ENCODE measurements at regions not wholly inside any gene's neighbourhood (a gene's known extent, or its start where the extent isn't known, plus 50 kb on each side); places are given as distances from the start of the nearest gene placed in this dataset.

DNA sequence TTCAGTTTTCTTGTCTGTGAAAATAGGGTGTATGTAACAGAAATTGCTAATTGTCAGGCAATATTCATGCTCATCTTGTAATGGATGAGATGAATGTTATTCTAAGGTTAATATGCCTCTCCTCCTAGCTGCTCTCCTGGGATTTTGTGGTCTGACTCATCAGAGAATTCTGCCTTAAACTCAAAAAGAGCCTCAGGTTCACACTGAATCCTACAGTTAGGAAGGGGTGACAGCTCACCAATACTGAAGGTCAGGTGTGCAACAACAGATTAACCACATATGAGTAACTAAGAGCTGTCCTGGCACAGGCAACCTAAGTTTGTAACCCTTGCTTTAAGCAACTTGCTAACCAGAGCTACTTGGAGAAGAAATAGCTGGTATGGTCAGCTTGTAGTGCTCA is 197.7 kb downstream of the SPATA18 start:
- H3K27ac ChIP-seq (ENCODE audit: low read depth in 1 of 2, low read length in 2 of 2) = no peak overlapping the region
- peaks cover 0 to 2% (median 0%) of the 10 kb centered on the region in 4 donors for H3K9me3 ChIP-seq (ENCODE audit: control insufficient read depth in 4 of 4, low read length in 3 of 4)
- H3K4me3 ChIP-seq (ENCODE audit: low read depth in 1 of 3, low read length in 3 of 3) = no peak overlapping the region
- peaks cover 0 to 3% (median 0%) of the 10 kb centered on the region in 4 donors for H3K4me1 ChIP-seq (ENCODE audit: control insufficient read depth in 4 of 4, insufficient read depth in 4 of 4, low read length in 3 of 4)
- no peak for DNase-seq (ENCODE audit: low spot score)
- no peak for TF ChIP-seq HNF4G (IDR thresholded peaks at IDR 0.05)
- TF ChIP-seq RAD21 (IDR thresholded peaks at IDR 0.05) = no peak
- no peak for TF ChIP-seq SP1 (IDR thresholded peaks at IDR 0.05)
- TF ChIP-seq, protein P1, sequence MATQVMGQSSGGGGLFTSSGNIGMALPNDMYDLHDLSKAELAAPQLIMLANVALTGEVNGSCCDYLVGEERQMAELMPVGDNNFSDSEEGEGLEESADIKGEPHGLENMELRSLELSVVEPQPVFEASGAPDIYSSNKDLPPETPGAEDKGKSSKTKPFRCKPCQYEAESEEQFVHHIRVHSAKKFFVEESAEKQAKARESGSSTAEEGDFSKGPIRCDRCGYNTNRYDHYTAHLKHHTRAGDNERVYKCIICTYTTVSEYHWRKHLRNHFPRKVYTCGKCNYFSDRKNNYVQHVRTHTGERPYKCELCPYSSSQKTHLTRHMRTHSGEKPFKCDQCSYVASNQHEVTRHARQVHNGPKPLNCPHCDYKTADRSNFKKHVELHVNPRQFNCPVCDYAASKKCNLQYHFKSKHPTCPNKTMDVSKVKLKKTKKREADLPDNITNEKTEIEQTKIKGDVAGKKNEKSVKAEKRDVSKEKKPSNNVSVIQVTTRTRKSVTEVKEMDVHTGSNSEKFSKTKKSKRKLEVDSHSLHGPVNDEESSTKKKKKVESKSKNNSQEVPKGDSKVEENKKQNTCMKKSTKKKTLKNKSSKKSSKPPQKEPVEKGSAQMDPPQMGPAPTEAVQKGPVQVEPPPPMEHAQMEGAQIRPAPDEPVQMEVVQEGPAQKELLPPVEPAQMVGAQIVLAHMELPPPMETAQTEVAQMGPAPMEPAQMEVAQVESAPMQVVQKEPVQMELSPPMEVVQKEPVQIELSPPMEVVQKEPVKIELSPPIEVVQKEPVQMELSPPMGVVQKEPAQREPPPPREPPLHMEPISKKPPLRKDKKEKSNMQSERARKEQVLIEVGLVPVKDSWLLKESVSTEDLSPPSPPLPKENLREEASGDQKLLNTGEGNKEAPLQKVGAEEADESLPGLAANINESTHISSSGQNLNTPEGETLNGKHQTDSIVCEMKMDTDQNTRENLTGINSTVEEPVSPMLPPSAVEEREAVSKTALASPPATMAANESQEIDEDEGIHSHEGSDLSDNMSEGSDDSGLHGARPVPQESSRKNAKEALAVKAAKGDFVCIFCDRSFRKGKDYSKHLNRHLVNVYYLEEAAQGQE (IDR thresholded peaks at IDR 0.05) = no peak
- TF ChIP-seq, protein P2, sequence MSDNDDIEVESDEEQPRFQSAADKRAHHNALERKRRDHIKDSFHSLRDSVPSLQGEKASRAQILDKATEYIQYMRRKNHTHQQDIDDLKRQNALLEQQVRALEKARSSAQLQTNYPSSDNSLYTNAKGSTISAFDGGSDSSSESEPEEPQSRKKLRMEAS (IDR thresholded peaks at IDR 0.05) = no peak
- no peak for TF ChIP-seq FOXA1 (IDR thresholded peaks at IDR 0.05)
- TF ChIP-seq, protein P3, sequence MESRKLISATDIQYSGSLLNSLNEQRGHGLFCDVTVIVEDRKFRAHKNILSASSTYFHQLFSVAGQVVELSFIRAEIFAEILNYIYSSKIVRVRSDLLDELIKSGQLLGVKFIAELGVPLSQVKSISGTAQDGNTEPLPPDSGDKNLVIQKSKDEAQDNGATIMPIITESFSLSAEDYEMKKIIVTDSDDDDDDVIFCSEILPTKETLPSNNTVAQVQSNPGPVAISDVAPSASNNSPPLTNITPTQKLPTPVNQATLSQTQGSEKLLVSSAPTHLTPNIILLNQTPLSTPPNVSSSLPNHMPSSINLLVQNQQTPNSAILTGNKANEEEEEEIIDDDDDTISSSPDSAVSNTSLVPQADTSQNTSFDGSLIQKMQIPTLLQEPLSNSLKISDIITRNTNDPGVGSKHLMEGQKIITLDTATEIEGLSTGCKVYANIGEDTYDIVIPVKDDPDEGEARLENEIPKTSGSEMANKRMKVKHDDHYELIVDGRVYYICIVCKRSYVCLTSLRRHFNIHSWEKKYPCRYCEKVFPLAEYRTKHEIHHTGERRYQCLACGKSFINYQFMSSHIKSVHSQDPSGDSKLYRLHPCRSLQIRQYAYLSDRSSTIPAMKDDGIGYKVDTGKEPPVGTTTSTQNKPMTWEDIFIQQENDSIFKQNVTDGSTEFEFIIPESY (IDR thresholded peaks at IDR 0.05) = no peak
- no peak for TF ChIP-seq FOXA2 (IDR thresholded peaks at IDR 0.05)
- TF ChIP-seq, protein P4, sequence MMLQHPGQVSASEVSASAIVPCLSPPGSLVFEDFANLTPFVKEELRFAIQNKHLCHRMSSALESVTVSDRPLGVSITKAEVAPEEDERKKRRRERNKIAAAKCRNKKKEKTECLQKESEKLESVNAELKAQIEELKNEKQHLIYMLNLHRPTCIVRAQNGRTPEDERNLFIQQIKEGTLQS (IDR thresholded peaks at IDR 0.05) = no peak
- no peaks in the 10 kb centered on the region for H3K36me3 ChIP-seq (ENCODE audit: control insufficient read depth in 4 of 4, insufficient read depth in 3 of 4, low read depth in 1 of 4, low read length in 3 of 4)
- no peaks in the 10 kb centered on the region for H3K27me3 ChIP-seq (ENCODE audit: control insufficient read depth in 4 of 4, insufficient read depth in 4 of 4, low read length in 3 of 4)
- no peak overlapping the region for H3K9ac ChIP-seq (ENCODE audit: low read depth in 1 of 2, low read length in 2 of 2)

DNA sequence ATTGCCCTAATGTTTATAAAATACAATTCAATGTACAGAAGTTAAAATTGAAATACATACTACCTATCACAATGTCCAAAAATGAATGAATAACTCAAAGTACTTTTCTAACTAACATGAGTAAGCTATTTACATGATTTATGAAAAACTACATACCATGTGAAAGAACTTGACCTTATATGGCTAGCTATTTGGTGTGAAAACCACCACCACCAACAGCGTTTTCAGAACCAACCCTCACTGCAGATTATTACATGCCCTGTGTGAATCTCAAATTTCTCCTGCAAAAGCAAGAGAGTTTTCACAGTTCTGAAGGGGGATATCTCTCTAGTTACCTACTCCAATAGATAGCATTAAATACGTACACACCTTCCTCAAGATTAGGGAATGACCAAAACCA is 198.5 kb downstream of the SPATA18 start:
- no peak for TF ChIP-seq TAF1 (conservative IDR thresholded peaks at IDR 0.05)
- no peak for TF ChIP-seq NR2F2 (IDR thresholded peaks at IDR 0.05)
- TF ChIP-seq SP1 (IDR thresholded peaks at IDR 0.05) = no peak
- TF ChIP-seq, protein P2 (IDR thresholded peaks at IDR 0.05) = no peak
- WGBS = 74% methylated on average over 2 of the region's 2 CpGs
- DNase-seq (ENCODE audit: low spot score) = no peak
- H3K9ac ChIP-seq (ENCODE audit: low read depth in 1 of 2, low read length in 2 of 2) = no peak overlapping the region
- H3K9me3 ChIP-seq (ENCODE audit: control insufficient read depth in 4 of 4, low read length in 3 of 4) = peaks cover 0 to 2% (median 0%) of the 10 kb centered on the region in 4 donors
- peaks cover 0 to 3% (median 0%) of the 10 kb centered on the region in 4 donors for H3K4me1 ChIP-seq (ENCODE audit: control insufficient read depth in 4 of 4, insufficient read depth in 4 of 4, low read length in 3 of 4)
- no peaks in the 10 kb centered on the region for H3K36me3 ChIP-seq (ENCODE audit: control insufficient read depth in 4 of 4, insufficient read depth in 3 of 4, low read depth in 1 of 4, low read length in 3 of 4)
- H3K27me3 ChIP-seq (ENCODE audit: control insufficient read depth in 4 of 4, insufficient read depth in 4 of 4, low read length in 3 of 4) = no peaks in the 10 kb centered on the region
- H3K4me3 ChIP-seq (ENCODE audit: low read depth in 1 of 3, low read length in 3 of 3) = no peak overlapping the region
- H3K27ac ChIP-seq (ENCODE audit: low read depth in 1 of 2, low read length in 2 of 2) = no peak overlapping the region

DNA sequence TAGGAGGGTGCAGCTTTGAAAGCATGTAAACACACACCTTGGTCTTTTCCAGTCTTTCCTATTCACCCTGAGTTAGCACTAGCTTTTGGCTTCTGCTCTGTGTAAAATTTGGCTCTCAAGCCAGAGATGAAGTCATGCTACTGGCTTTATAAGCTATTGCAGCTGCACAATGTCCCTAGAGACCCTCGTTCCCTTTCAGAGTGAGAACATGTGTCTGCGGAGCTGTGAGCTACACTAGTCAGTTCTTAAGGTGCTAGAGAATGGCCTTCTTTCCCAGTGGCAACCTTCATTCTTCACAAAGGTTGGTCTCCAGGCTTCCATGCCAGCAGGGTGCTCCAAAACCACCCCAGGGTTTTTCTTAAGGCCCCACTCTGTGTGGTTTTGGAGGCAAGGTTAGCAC is 199.1 kb downstream of the SPATA18 start:
- TF ChIP-seq SP1 (IDR thresholded peaks at IDR 0.05) (no peak), HNF4G (IDR thresholded peaks at IDR 0.05) (no peak), RXRA (IDR thresholded peaks at IDR 0.05) (no peak), YY1 (IDR thresholded peaks at IDR 0.05) (no peak), FOXA2 (IDR thresholded peaks at IDR 0.05) (no peak), EGR1 (IDR thresholded peaks at IDR 0.05; ENCODE audit: low read depth in 2 of 2) (no peak), JUND (IDR thresholded peaks at IDR 0.05) (no peak)
- TF ChIP-seq, protein P2 (IDR thresholded peaks at IDR 0.05) = no peak
- TF ChIP-seq, protein P5, sequence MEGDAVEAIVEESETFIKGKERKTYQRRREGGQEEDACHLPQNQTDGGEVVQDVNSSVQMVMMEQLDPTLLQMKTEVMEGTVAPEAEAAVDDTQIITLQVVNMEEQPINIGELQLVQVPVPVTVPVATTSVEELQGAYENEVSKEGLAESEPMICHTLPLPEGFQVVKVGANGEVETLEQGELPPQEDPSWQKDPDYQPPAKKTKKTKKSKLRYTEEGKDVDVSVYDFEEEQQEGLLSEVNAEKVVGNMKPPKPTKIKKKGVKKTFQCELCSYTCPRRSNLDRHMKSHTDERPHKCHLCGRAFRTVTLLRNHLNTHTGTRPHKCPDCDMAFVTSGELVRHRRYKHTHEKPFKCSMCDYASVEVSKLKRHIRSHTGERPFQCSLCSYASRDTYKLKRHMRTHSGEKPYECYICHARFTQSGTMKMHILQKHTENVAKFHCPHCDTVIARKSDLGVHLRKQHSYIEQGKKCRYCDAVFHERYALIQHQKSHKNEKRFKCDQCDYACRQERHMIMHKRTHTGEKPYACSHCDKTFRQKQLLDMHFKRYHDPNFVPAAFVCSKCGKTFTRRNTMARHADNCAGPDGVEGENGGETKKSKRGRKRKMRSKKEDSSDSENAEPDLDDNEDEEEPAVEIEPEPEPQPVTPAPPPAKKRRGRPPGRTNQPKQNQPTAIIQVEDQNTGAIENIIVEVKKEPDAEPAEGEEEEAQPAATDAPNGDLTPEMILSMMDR (IDR thresholded peaks at IDR 0.05; ENCODE audit: low read depth, low read length, missing input control) = no peak
- TF ChIP-seq, protein P1 (IDR thresholded peaks at IDR 0.05) = no peak
- H3K9me3 ChIP-seq (ENCODE audit: control insufficient read depth in 4 of 4, low read length in 3 of 4) = peaks cover 0 to 2% (median 0%) of the 10 kb centered on the region in 4 donors
- no peak overlapping the region for H3K9ac ChIP-seq (ENCODE audit: low read depth in 1 of 2, low read length in 2 of 2)
- H3K4me3 ChIP-seq (ENCODE audit: low read depth in 1 of 3, low read length in 3 of 3) = no peak overlapping the region
- H3K36me3 ChIP-seq (ENCODE audit: control insufficient read depth in 4 of 4, insufficient read depth in 3 of 4, low read depth in 1 of 4, low read length in 3 of 4) = no peaks in the 10 kb centered on the region
- 70% methylated on average over 2 of the region's 2 CpGs for WGBS
- peaks cover 0 to 3% (median 0%) of the 10 kb centered on the region in 4 donors for H3K4me1 ChIP-seq (ENCODE audit: control insufficient read depth in 4 of 4, insufficient read depth in 4 of 4, low read length in 3 of 4)
- H3K27me3 ChIP-seq (ENCODE audit: control insufficient read depth in 4 of 4, insufficient read depth in 4 of 4, low read length in 3 of 4) = no peaks in the 10 kb centered on the region
- H3K27ac ChIP-seq (ENCODE audit: low read depth in 1 of 2, low read length in 2 of 2) = no peak overlapping the region
- no peak for DNase-seq (ENCODE audit: low spot score)

Measured in liver (tissue), 8 donors.